Esophagus squamous epithelium (tissue), 4 donors: ENCODE measurements at regions not wholly inside any gene's neighbourhood (a gene's known extent, or its start where the extent isn't known, plus 50 kb on each side); places are given as distances from the start of the nearest gene placed in this dataset.

Experiments used
- CTCF ChIP-seq, 6 experiments: fragments of 450-650 bp in 4 of 6; fragments of 200-600 bp in 2 of 6; sonication (generic) in 2 of 6; IDR thresholded peaks; one replicate each; pipeline ENCODE4 v1.5.1; 2016 to 2019; ENCODE audit warnings: antibody characterized with exemption in 6 of 6, mild to moderate bottlenecking in 4 of 6, moderate library complexity in 4 of 6
- POLR2A ChIP-seq, 4 donors: fragments of 450-650 bp; IDR thresholded peaks; one replicate each; pipeline ENCODE4 v1.6.1; 2017; ENCODE audit warnings: antibody characterized with exemption in 4 of 4, mild to moderate bottlenecking in 4 of 4, moderate library complexity in 3 of 4

- no peak for TF ChIP-seq CTCF (IDR thresholded peaks at IDR 0.05)
- TF ChIP-seq POLR2A (IDR thresholded peaks at IDR 0.05) = no peak
These were observed 512.1 kb upstream of the ROBO2 start for GRCh38 chr3:76527773-76528172.
